Right lobe of liver (tissue), 4 donors: ENCODE measurements at regions not wholly inside any gene's neighbourhood (a gene's known extent, or its start where the extent isn't known, plus 50 kb on each side); places are given as distances from the start of the nearest gene placed in this dataset.

ENCODE experiments used
- CTCF ChIP-seq, 4 donors: fragments of 200-600 bp in 3 of 4; fragments of 450-650 bp in 1 of 4; IDR thresholded peaks; one replicate each; pipeline versions ENCODE4 v1.5.1 to v1.8.0; 2016 to 2022; ENCODE audit warnings: antibody characterized with exemption in 4 of 4, mild to moderate bottlenecking in 2 of 4
- POLR2A ChIP-seq: fragments of 450-650 bp; IDR thresholded peaks from one replicate; pipeline ENCODE4 v1.6.1; 2017; ENCODE audit warnings: antibody characterized with exemption, mild to moderate bottlenecking
- donor health status: DM: no; HTN: no; CAD: no.
- donor health status: DM: no; HTN: no; CAD: no.
- donor health status: DM: no; HTN: yes; CAD: no.

- TF ChIP-seq CTCF (IDR thresholded peaks at IDR 0.05) (no peak), POLR2A (no peak)
Measured at GRCh38 chr15:48040166-48040817, 80.5 kb upstream of the SLC24A5 start.
